CD8-positive, alpha-beta memory T cell (primary cell): ENCODE measurements at regions not wholly inside any gene's neighbourhood (a gene's known extent, or its start where the extent isn't known, plus 50 kb on each side); places are given as distances from the start of the nearest gene placed in this dataset.

Source experiments
- CTCF ChIA-PET: fragments of 350-600 bp; sonication (Branson Sonifier 250); formaldehyde crosslinking; loops from one replicate; lab custom pipeline; 2021; ENCODE audit warnings: antibody characterized with exemption; lab: Charles Lee
- POLR2A ChIA-PET: fragments of 350-600 bp; sonication (Branson Sonifier 250); formaldehyde crosslinking; loops from one replicate; lab custom pipeline; 2021; ENCODE audit warnings: antibody characterized with exemption; lab: Charles Lee
- DNase-seq, 5 donors: peaks; one replicate each; pipeline versions ENCODE4 v3.0.0 to v3.0.0-alpha.2; 2020 to 2022; ENCODE audit warnings: mixed read lengths in 1 of 5
- H3K27ac ChIP-seq: one replicate; pipeline ENCODE4 v1.7.0; 2013; ENCODE audit warnings: low read depth, mild to moderate bottlenecking, low read length, moderate library complexity
- H3K27me3 ChIP-seq: 2 replicates; pipeline ENCODE4 v1.7.0; 2013; ENCODE audit warnings: low read length, mild to moderate bottlenecking; ENCODE audit not compliant: insufficient read depth, poor library complexity, severe bottlenecking
- H3K36me3 ChIP-seq: 2 replicates; pipeline ENCODE4 v1.7.0; 2013; ENCODE audit warnings: mild to moderate bottlenecking, low read length, moderate library complexity; ENCODE audit not compliant: insufficient read depth
- H3K4me1 ChIP-seq: 2 replicates; pipeline ENCODE4 v1.7.0; 2013; ENCODE audit warnings: mild to moderate bottlenecking, low read length, moderate library complexity; ENCODE audit not compliant: insufficient read depth
- H3K4me3 ChIP-seq: 2 replicates; pipeline ENCODE4 v1.7.0; 2013; ENCODE audit warnings: mild to moderate bottlenecking, low read length
- H3K9me3 ChIP-seq: 2 replicates; pipeline ENCODE4 v1.7.0; 2013; ENCODE audit warnings: mild to moderate bottlenecking, low read length
- H3K27ac Mint-ChIP-seq, 8 donors: one replicate each; pipeline ENCODE4 v1.8.0; 2020 to 2021; ENCODE audit warnings: mixed read lengths in 8 of 8, mild to moderate bottlenecking in 6 of 8, inconsistent platforms in 3 of 8, moderate library complexity in 3 of 8
- H3K27me3 Mint-ChIP-seq, 2 donors: one replicate each; pipeline ENCODE4 v1.8.0; 2020 to 2021; ENCODE audit warnings: mixed read lengths in 2 of 2, mild to moderate bottlenecking in 1 of 2, moderate library complexity in 1 of 2
- H3K36me3 Mint-ChIP-seq, 3 donors: one replicate each; pipeline ENCODE4 v1.8.0; 2020 to 2021; ENCODE audit warnings: mixed read lengths in 3 of 3, inconsistent platforms in 1 of 3, mild to moderate bottlenecking in 1 of 3
- H3K4me1 Mint-ChIP-seq, 3 donors: one replicate each; pipeline ENCODE4 v1.8.0; 2020 to 2021; ENCODE audit warnings: mixed read lengths in 3 of 3, inconsistent platforms in 1 of 3, mild to moderate bottlenecking in 1 of 3
- H3K4me3 Mint-ChIP-seq, 7 donors: one replicate each; pipeline ENCODE4 v1.8.0; 2020 to 2021; ENCODE audit warnings: mixed read lengths in 7 of 7, mild to moderate bottlenecking in 6 of 7, moderate library complexity in 4 of 7, inconsistent platforms in 2 of 7
- H3K9me3 Mint-ChIP-seq, 5 donors: one replicate each; pipeline ENCODE4 v1.8.0; 2020 to 2022; ENCODE audit warnings: mixed read lengths in 5 of 5, mild to moderate bottlenecking in 3 of 5, moderate library complexity in 2 of 5, inconsistent platforms in 1 of 5

DNA sequence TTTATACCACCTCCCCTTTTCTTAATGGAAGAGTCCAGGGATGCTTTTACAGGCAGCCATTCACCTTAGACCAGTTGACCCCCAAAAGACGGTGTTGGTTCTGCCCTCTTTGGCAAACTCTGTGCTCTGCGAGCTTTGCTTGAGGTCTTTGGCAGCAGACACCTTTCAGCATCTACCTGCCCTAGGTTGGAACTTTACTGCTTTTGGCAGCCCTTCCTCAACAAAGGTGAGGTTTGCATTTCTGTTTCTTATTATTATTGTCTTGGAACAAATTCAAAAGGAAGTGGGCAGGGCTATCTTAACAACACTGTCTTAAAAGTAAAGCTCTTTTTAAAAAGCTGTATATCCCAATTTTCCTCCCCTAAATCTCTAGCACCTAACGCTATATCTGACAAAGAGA lies 136.4 kb upstream of the SLC14A2 start:
- H3K9me3 Mint-ChIP-seq, result peaks cover 0 to 2% (median 0%) of the 10 kb centered on the region in 5 donors
- Histone ChIP-seq H3K27me3 (no peaks in the 10 kb centered on the region), H3K36me3 (no peaks in the 10 kb centered on the region), H3K4me1 (no peaks in the 10 kb centered on the region), H3K9me3 (no peaks in the 10 kb centered on the region), H3K27ac (no peak overlapping the region), H3K4me3 (no peak overlapping the region)
- ChIA-PET POLR2A (no interaction called here), CTCF (no interaction called here)
- H3K36me3 Mint-ChIP-seq, result no peaks in the 10 kb centered on the region
- H3K4me3 Mint-ChIP-seq, result no peak overlapping the region
- H3K4me1 Mint-ChIP-seq, result no peaks in the 10 kb centered on the region
- peaks cover 8 to 46% of the 10 kb centered on the region in 2 donors for H3K27me3 Mint-ChIP-seq
- no peak for DNase-seq
- no peak overlapping the region for H3K27ac Mint-ChIP-seq

DNA sequence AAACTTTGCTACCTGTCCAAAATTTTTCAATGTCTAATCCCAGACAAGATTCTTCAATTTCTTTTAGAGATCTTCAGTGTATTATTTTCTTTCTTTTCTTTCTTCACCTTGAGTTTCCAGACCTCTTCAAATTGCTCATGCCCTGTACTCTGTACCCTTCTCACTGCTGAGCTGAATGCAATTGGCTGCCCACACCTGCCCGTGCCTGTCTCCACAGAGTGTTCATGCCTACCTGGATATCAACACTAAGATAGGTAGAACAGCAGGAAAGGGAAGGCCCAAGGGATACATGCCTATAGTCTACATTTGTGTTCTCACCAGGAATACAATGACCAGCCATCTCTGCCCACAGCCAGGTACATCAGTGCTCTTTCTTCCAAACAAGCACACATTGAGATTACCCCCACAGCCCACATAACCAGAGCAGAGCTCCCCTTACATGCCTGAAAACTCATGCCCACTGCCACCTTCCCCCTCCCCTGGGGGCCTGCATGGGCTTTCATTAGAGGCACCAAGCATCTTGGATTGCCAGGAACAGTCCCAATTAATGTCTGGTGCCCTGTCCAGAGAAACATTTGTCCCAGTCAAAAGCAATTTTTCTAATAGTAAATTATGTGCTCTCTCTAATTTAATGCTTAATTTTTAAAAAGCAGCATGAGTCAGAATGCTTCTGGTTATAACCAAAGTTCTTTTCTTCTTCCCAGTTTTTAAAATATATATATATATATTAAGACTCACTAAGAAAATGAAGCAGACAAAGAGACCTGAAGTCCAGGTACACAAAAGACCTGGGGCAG lies 134.9 kb upstream of the SLC14A2 start:
- no peaks in the 10 kb centered on the region for H3K36me3 ChIP-seq
- DNase-seq, result no peak
- H3K27me3 ChIP-seq, result no peaks in the 10 kb centered on the region
- H3K9me3 Mint-ChIP-seq, result peaks cover 0 to 2% (median 0%) of the 10 kb centered on the region in 5 donors
- no peaks in the 10 kb centered on the region for H3K4me1 Mint-ChIP-seq
- no peak overlapping the region for H3K27ac Mint-ChIP-seq
- no peaks in the 10 kb centered on the region for H3K9me3 ChIP-seq
- no peak overlapping the region for H3K4me3 Mint-ChIP-seq
- no peak overlapping the region for H3K27ac ChIP-seq
- H3K27me3 Mint-ChIP-seq, result peaks cover 7 to 51% of the 10 kb centered on the region in 2 donors
- no peak overlapping the region for H3K4me3 ChIP-seq
- no peaks in the 10 kb centered on the region for H3K4me1 ChIP-seq
- CTCF ChIA-PET, result no interaction called here
- POLR2A ChIA-PET, result no interaction called here
- no peaks in the 10 kb centered on the region for H3K36me3 Mint-ChIP-seq

DNA sequence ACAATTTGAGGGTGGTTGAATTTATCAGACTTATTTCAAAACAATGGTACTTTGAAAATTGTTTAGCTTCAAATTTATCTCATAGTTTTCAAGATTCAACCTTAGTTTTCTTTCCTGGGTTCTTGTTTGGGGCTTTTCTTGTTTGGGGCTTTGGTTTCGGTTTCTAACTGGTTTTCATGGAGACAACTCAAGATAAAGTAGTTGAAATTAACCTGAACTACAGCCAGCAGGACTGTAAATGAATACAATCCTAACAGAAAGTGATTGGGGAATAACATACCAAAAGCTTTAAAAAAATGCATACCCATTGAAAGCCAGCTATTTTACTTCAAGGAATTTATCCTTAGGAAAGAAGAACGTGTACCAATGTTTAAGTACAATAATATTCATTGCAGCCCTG lies 133.5 kb upstream of the SLC14A2 start:
- Mint-ChIP-seq H3K36me3 (no peaks in the 10 kb centered on the region), H3K4me3 (no peak overlapping the region), H3K4me1 (no peaks in the 10 kb centered on the region), H3K9me3 (peaks cover 0 to 2% (median 0%) of the 10 kb centered on the region in 5 donors), H3K27me3 (peaks cover 7 to 54% of the 10 kb centered on the region in 2 donors), H3K27ac (no peak overlapping the region)
- no peak overlapping the region for H3K27ac ChIP-seq
- ChIA-PET POLR2A (no interaction called here), CTCF (no interaction called here)
- H3K4me1 ChIP-seq, result no peaks in the 10 kb centered on the region
- no peaks in the 10 kb centered on the region for H3K9me3 ChIP-seq
- DNase-seq, result no peak
- no peaks in the 10 kb centered on the region for H3K36me3 ChIP-seq
- H3K4me3 ChIP-seq, result no peak overlapping the region
- no peaks in the 10 kb centered on the region for H3K27me3 ChIP-seq

DNA sequence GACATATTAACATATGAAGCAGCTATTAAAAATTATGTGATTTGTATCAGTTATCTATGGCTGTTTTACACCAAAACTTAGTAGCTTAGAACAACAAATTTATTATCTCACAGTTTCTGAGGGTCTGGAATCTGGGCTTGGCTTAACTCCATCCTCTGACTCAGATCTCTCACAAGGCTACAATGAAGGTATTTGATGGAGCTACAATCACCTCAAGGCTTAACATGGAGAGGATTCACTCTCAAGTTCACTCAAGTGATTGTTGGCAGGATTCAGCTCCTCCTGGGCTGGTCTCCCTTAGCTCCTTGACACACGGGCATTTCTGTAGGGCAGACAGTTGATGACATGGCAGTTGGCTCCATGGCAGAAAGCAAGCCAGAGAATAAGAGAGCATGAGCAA lies 133.0 kb upstream of the SLC14A2 start:
- POLR2A ChIA-PET, result no interaction called here

DNA sequence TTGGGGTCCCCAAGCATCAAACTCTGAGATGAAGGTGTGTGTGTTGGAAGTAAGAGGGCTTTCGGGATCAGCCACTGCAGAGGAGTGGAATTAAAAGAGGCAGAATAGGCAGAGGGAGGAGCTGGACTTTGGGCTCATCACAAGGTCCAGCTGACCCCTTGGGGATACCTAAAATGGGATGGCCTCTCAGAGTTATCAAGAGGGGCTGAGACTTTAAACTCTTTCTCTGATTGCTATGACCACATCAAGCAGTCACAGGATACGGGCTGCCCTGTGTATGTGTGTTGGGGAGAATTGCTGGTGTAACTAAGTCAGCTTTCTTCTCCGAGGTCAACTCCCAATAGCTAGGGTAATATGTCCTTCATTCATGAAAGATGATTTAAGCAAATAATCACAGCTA lies 127.7 kb upstream of the SLC14A2 start:
- H3K27ac Mint-ChIP-seq, result no peak overlapping the region
- ChIA-PET POLR2A (no interaction called here), CTCF (no interaction called here)
- no peak for DNase-seq
- peaks cover 0 to 2% (median 0%) of the 10 kb centered on the region in 5 donors for H3K9me3 Mint-ChIP-seq
- Histone ChIP-seq H3K4me1 (no peaks in the 10 kb centered on the region), H3K36me3 (no peaks in the 10 kb centered on the region), H3K9me3 (no peaks in the 10 kb centered on the region), H3K27ac (no peak overlapping the region), H3K4me3 (no peak overlapping the region), H3K27me3 (no peaks in the 10 kb centered on the region)
- no peak overlapping the region for H3K4me3 Mint-ChIP-seq
- H3K27me3 Mint-ChIP-seq, result peaks cover 8 to 28% of the 10 kb centered on the region in 2 donors
- no peaks in the 10 kb centered on the region for H3K36me3 Mint-ChIP-seq
- H3K4me1 Mint-ChIP-seq, result no peaks in the 10 kb centered on the region

More for the DNA sequence above, 133.0 kb upstream of the SLC14A2 start:
- no peaks in the 10 kb centered on the region for H3K9me3 ChIP-seq
- peaks cover 7 to 54% of the 10 kb centered on the region in 2 donors for H3K27me3 Mint-ChIP-seq
- peaks cover 0 to 2% (median 0%) of the 10 kb centered on the region in 5 donors for H3K9me3 Mint-ChIP-seq
- CTCF ChIA-PET, result no interaction called here
- DNase-seq, result no peak
- no peaks in the 10 kb centered on the region for H3K4me1 ChIP-seq
- H3K4me3 ChIP-seq, result no peak overlapping the region
- H3K4me1 Mint-ChIP-seq, result no peaks in the 10 kb centered on the region
- H3K27me3 ChIP-seq, result no peaks in the 10 kb centered on the region
- no peak overlapping the region for H3K4me3 Mint-ChIP-seq
- no peak overlapping the region for H3K27ac ChIP-seq
- no peaks in the 10 kb centered on the region for H3K36me3 Mint-ChIP-seq
- H3K27ac Mint-ChIP-seq, result no peak overlapping the region
- H3K36me3 ChIP-seq, result no peaks in the 10 kb centered on the region

DNA sequence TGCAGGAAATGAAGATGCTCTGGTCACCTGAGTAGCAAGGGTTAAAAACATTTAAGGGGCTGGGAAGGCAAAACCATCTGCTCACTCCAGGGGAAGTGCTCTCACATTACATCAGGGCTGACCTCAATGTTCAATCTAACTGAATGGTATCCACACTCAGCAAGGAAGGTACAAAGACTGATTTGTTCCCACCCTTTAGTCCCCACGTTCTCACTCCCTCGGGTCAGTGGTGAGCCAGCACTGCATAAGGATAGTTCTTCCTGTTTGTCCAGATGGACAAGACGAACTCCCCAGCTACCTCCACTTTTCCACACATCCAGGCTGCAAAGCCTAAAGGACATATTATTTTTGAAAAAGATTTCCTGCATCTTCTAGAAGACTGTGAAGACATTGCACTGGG lies 126.6 kb upstream of the SLC14A2 start:
- Histone ChIP-seq H3K4me3 (no peak overlapping the region), H3K27ac (no peak overlapping the region), H3K4me1 (no peaks in the 10 kb centered on the region), H3K36me3 (no peaks in the 10 kb centered on the region), H3K27me3 (no peaks in the 10 kb centered on the region), H3K9me3 (no peaks in the 10 kb centered on the region)
- CTCF ChIA-PET, result no interaction called here
- H3K4me3 Mint-ChIP-seq, result no peak overlapping the region
- H3K27me3 Mint-ChIP-seq, result peaks cover 4 to 22% of the 10 kb centered on the region in 2 donors
- H3K4me1 Mint-ChIP-seq, result no peaks in the 10 kb centered on the region
- no peaks in the 10 kb centered on the region for H3K36me3 Mint-ChIP-seq
- POLR2A ChIA-PET, result no interaction called here
- no peak for DNase-seq
- no peak overlapping the region for H3K27ac Mint-ChIP-seq
- H3K9me3 Mint-ChIP-seq, result peaks cover 0 to 2% (median 0%) of the 10 kb centered on the region in 5 donors

DNA sequence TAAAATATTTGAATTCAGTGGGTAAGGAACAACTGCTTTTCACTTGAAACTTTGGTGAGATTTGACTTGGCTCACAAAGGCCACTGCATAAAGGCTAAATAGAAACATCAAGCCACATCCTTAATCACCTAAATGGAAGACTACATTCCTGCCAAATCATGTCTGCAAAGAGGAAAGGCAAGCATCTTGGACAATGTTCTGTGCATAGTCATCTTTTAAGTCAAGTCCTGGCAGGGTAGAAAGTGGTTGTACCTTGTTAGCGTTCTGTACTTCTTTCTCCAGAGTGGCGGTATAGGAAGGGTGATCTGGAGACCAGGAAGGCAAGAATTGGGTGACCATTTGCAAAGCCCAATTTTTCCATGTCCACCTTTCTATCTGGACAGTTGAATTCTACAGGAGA lies 121.4 kb upstream of the SLC14A2 start:
- no peak overlapping the region for H3K4me3 ChIP-seq
- ChIA-PET POLR2A (no interaction called here), CTCF (no interaction called here)
- no peaks in the 10 kb centered on the region for H3K9me3 Mint-ChIP-seq
- no peak overlapping the region for H3K4me3 Mint-ChIP-seq
- no peaks in the 10 kb centered on the region for H3K9me3 ChIP-seq
- H3K27me3 Mint-ChIP-seq, result peaks cover 10% of the 10 kb centered on the region in 2 donors
- no peaks in the 10 kb centered on the region for H3K4me1 Mint-ChIP-seq
- H3K27ac Mint-ChIP-seq, result no peak overlapping the region
- H3K36me3 Mint-ChIP-seq, result no peaks in the 10 kb centered on the region
- H3K36me3 ChIP-seq, result no peaks in the 10 kb centered on the region
- no peak overlapping the region for H3K27ac ChIP-seq
- no peaks in the 10 kb centered on the region for H3K4me1 ChIP-seq
- H3K27me3 ChIP-seq, result no peaks in the 10 kb centered on the region
- DNase-seq, result no peak

DNA sequence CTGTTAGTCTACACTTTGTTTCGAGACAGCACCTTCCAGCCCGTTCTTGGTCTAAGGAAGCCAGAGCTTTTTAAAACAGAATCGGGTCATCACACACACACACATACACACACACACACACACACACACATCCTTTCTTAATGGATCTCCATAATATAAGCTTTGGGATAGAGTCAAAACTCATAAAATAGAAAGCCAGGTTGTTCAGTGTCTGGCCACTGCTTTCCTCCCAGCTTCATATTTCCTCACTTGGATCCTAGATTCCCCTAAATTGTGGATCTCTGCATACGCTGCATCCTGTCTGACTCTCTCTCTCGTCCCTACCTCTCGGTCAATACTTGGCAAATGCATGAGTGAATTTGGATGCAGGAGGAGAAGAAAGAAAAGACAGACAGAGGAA lies 120.5 kb upstream of the SLC14A2 start:
- CTCF ChIA-PET, result no interaction called here
- DNase-seq, result no peak
- H3K9me3 ChIP-seq, result no peaks in the 10 kb centered on the region
- Mint-ChIP-seq H3K4me1 (no peaks in the 10 kb centered on the region), H3K9me3 (no peaks in the 10 kb centered on the region), H3K36me3 (no peaks in the 10 kb centered on the region), H3K27ac (no peak overlapping the region), H3K27me3 (peaks cover 10% of the 10 kb centered on the region in 2 donors), H3K4me3 (no peak overlapping the region)
- no peak overlapping the region for H3K27ac ChIP-seq
- POLR2A ChIA-PET, result no interaction called here
- no peaks in the 10 kb centered on the region for H3K27me3 ChIP-seq
- no peaks in the 10 kb centered on the region for H3K4me1 ChIP-seq
- H3K4me3 ChIP-seq, result no peak overlapping the region
- H3K36me3 ChIP-seq, result no peaks in the 10 kb centered on the region
